ENCODE measurements at regions not wholly inside any gene's neighbourhood (a gene's known extent, or its start where the extent isn't known, plus 50 kb on each side); places are given as distances from the start of the nearest gene placed in this dataset.
A peak's percentile ranks its signal among the peaks of the same experiment; 100 is the strongest.
"Not testable (repeated sequence)": the region's sequence is repeated elsewhere in the genome, so short reads cannot be mapped to it uniquely, and the experiment has no call there.

DNA sequence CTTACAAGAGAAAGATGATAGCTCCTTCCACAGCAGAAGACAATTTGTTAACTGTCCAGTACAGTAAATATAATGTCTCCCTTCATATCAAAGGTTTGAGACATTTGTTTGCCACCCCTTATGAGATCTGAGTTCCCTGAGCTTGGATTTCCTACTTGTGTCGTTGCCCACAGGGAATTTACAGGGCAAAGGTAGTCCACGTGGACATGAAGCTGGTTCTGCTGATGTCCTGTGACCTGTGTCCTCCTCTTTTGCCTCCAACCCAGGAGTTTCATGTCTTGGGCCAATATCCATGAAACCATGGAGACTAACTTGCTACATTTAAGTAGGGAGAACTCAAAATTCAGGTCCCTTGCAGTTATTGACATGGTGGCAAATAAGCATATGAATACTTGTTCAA lies 172.2 kb upstream of the KCTD7 start:
- not testable (repeated sequence) for DNase-seq (ENCODE audit: low read depth)

DNA sequence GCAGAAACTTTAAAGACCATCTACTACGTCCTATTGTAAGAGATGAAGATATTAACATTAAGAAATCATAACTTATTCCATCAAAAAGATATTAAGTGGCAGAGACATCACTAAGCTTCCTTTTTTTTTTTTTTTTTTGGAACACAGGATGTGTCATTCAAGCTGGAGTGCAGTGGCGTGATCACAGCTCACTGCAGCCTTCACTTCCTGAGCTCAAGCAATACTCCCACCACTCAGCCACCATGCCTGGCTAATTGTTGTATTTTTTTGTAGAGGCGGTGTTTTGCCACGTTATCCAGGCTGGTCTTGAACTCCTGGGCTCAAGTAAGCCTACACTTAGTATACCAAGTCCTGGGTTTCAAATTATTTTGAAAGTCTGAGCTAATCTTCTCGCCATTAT lies 169.7 kb upstream of the KCTD7 start:
- DNase-seq (ENCODE audit: low read depth), result not testable (repeated sequence)

DNA sequence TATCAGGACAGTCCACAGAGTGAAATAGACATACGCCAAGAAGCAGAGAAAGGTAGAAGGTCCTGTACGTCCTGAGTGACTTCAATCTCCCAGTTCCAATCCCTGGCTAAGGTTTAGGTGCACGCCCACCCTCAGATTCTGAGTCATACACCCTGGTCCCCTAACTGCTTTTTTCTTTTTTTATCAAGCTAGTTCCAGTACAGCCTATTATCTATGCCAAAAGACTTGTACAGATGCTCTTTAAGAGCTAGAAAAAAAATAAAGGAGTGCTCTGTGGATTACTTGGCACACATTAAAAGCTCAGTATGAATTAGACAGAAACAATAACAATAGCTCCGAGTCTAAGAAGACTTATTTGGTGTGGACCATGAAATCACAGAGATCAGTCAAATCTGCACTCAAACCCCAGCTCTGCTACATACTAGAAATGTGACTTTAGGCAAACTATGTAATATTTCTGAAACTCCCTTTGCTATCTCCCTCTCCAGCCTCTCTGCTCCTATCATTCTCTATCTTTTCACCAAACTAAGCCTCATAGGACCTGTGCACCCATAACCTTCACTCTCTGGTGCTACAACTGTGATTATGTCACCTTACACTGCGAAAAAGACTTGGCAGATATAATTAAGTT lies 168.8 kb upstream of the KCTD7 start:
- not testable (repeated sequence) for DNase-seq (ENCODE audit: low read depth)

DNA sequence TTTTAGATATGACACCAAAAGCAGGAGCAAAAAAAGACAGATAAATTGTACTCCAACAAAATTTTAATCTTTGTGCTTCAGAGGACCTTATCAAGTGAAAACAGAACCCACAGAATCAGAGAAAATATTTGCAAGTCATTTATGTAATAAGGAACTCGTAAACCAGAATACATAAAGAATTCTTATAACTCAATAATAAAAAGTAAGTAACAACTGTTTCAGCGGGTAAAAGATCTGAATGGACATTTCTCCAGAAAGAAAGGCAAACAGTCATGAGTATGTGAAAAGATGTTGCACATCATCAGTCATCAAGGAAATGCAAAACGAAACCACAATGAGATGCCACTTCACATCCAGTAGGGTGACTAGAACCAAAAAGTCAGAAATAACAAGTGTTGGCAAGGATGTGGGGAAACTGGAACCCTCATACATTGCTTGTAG lies 167.7 kb upstream of the KCTD7 start:
- DNase-seq (ENCODE audit: low read depth), result no peak

DNA sequence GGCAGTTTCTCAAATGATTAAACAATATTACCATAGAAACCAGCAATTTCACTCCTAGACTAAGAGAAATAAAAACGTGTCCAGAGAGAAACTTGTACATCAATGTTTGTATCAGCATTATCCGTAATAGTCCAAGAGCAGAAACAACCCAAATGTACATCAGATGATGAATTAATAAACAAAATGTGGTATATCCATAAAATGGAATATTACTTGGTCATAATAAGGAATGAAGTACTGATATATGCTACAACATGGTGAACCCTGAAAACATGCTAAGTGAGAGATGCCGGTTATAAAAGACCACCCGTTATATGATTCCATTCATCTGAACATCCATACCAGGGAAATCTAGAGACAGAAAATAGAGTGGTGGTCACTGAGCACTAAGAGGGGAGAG lies 167.3 kb upstream of the KCTD7 start:
- DNase-seq (ENCODE audit: low read depth), result not testable (repeated sequence)

DNA sequence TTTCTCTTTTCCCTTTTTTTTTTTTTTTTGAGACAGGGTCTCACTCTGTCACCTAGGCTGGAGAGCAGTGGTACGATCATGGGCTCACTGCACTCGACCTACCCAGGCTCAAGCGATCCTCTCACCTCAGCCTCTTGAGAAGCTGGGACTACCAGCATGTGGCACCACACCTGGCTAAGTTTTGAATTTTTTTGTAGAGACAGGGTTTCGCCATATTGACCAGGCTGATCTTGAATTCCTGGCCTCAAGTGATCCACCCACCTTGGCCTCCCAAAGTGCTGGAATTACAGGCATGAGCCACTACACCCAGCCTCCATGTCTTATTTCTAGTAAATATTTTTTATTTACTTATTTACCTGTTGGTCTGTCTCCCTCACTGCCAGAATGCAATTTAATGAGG lies 165.8 kb upstream of the KCTD7 start:
- not testable (repeated sequence) for DNase-seq (ENCODE audit: low read depth)

DNA sequence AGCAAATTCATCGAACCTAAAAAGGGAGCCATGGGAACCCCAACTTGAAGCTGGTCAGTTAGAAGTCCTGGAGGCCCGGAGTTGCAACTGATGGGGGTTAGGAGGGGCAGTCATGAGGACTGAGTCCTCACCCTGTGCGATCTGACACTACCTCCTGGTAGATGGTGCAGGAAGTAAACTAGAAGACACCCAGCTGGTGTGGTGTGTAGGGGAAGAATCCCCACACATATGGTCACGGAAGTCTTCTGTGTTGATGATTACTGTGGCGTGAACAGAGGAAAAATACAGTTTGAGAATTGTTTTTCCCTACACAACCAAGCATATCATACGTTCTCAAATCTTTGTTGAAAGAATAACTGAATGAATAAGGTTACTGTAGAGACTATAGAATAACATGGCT lies 164.6 kb upstream of the KCTD7 start:
- DNase-seq (ENCODE audit: low read depth), result no peak

DNA sequence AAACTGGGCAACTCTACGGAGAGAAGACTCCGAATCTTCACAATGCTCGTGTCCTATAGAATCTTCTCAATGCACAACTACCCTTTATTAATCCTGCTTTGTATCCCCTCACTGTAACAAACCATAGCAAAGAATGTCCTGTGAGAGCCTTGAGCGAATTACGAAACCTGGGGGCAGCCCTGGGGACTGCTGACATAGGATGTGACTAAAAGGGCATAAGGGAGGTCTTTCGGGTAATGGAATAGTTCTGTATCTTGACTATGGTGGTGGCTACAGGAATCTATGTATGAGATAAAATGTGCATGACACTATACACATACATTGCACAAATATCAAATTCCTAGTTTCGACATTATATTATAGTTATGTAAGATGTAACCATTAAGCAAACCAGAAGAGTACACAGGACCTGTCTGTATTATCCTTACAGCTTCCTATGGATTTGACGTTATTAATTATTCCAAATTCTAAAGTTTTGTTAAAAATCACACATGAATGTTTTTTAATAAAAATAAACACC lies 162.5 kb upstream of the KCTD7 start:
- DNase-seq (ENCODE audit: low read depth), result no peak

DNA sequence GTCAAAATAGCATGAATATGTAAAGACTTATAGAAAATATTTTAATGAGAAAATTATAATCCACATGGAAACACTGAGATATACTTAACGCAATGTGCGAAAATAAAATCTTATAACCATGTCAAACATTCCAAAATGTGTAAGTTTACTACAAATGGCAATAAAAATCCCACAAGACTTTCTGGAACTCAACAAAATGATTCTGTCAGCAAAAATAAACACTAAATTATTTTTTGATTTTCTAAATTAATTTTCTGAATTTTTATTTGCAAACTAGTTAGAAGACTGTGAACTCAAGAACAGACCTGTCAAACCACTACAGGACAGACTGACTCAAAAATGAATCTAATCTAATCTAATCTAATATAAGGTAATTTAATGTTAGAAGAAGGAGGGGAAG lies 160.8 kb upstream of the KCTD7 start:
- no peak for DNase-seq (ENCODE audit: low read depth)

DNA sequence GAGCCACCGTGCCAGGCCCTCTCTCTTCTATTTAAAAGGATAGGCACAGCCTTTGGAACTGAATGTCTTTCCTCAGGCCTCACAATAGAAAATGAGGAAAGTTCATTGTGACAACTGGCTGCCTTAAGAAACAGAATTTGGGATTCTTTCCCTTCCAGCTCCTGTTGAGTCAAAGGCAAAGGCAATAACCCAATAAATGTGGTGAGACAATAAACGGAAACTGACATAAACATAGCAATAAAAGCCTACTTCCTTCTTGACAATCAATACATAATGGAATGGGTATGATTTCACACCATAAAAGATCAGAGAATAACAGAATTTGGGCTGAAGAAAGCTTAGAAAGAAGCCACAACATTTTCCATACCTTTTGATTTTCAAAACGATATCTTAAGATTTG lies 155.6 kb upstream of the KCTD7 start:
- DNase-seq (ENCODE audit: low read depth), result not testable (repeated sequence)

DNA sequence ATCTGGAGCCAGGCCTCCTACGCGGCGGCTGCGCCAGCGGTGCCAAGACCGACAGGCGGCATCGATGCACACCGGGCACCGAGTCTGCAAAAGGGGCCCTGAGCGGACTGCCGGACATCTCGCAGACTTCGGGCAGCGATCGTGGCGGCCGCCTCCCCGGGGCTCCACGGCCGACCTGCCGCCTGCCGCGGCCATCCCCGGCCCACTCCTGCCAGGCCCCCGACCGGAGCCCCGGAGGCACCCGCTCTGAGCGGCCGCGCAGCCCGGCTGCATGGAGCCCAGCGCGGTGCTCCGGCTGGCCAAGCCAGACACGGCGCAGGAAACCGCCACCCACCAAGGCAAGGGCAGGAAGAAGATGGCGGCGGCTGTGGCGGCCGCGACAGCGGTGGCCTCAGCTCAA lies 154.2 kb upstream of the KCTD7 start:
- no peak for DNase-seq (ENCODE audit: low read depth)

DNA sequence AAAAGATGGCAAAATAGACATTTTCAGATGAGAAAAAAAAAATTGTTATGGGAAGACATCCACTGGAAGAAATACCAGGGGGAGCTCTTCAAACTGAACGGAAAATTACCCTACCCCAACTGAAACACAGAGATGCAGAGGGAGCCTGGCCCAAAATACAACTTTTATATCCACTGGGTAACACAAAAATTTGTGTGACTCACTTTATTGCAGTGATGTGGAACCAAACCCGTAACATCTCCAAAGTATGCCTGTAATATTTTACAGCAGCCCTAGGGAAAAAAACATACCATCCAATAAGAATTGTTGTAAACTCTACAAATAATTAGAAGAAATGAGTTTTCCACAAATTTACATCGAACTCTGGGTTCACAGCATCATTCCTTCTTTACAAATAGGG lies 152.6 kb upstream of the KCTD7 start:
- DNase-seq (ENCODE audit: low read depth), result not testable (repeated sequence)

DNA sequence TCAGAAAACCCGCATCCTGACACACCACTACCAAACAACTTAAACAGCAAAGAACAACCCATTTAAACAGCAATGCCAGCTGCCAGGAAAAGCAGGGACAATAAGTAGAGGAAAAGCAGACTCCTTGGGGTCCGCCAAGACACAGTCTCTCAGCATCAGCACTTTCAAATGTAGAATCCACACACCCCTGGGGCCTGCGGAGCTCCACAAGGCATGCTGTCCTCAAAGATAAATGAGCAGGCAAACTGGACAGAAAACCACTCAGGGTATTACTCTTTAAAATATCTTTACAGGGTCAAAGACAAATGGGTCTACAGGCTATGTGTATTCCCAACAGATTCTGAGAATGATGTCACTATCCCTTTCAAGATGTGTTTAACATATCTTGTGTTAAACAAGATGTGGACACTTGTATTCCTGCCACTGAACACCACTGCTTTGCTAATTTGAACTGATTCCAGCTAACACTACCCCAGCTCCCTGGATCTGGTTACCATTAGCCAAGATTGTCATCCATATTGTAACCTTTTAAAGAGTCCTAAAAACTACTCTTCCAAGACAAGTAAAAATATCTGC lies 150.8 kb upstream of the KCTD7 start:
- not testable (repeated sequence) for DNase-seq (ENCODE audit: low read depth)

DNA sequence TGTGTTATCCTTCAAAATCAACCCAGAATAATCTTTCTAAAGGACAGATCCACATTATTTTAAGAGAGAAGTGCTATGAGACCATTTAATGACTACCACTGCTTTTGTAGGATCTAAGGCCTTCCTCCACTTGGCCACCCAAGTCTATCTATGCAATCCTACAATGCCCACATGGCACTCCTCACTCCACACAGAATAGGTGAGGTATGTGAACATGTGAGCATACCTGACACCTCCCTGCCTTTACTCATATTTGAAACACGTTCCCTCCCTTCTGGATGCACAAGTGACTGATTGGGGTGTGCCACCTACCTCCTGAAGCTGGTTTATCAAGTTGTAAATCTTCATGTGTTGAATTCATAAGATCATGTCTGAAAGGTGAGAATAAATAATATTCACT lies 147.5 kb upstream of the KCTD7 start:
- not testable (repeated sequence) for DNase-seq (ENCODE audit: low read depth)

DNA sequence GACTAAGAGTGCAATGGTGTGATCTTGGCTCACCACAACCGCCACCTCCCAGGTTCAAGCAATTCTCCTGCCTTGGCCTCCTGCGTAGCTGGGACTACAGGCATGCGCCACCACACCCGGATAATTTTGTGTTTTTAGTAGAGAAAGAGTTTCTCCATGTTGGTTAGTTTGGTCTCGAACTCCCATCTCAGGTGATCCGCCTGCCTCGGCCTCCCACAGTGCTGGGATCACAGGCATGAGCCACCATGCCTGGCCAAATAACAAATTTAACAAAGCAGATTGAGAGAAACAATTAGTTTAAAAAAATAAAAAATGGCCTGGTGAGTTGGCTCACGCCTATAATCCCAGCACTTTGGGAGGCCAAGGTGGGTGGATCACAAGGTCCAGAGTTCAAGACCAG lies 139.6 kb upstream of the KCTD7 start:
- DNase-seq (ENCODE audit: low read depth), result not testable (repeated sequence)

DNA sequence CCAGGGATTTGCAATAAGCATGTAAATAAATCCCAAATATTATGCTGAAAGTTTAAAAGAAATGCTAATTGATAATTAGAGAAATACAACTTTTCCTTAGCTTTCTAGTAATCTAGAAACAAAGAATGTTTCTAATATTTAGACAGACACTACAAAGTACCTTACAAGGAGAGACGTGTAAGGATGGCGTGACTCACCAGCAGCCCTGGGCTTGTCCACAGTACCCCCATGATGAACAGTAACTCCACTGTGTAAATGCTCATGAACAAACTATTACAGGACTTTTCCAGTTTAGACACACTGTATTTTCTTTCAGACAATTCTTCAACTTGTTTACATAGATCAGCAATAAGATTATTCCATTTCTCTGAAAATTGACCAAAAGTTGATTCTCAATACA lies 138.9 kb upstream of the KCTD7 start:
- not testable (repeated sequence) for DNase-seq (ENCODE audit: low read depth)

DNA sequence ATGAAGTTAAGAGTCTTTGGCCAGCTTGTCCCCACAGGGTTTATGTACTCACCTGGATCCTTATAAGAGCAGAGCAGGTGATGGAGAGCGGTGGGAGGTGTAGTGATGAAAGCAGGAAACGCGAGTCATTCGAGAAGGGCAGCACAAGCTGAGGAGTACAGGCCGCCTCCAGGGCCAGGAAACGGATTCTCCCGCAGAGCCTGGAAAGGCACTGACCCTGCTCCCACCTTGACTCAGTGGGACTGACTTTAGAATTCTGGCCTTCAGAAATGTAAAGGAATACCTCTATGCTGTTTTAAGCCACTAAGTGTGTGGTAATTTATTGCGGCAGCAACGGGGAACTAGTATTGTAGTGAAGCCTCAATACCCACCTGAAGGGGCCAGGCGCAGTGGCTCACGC lies 137.7 kb upstream of the KCTD7 start:
- DNase-seq (ENCODE audit: low read depth), result not testable (repeated sequence)

DNA sequence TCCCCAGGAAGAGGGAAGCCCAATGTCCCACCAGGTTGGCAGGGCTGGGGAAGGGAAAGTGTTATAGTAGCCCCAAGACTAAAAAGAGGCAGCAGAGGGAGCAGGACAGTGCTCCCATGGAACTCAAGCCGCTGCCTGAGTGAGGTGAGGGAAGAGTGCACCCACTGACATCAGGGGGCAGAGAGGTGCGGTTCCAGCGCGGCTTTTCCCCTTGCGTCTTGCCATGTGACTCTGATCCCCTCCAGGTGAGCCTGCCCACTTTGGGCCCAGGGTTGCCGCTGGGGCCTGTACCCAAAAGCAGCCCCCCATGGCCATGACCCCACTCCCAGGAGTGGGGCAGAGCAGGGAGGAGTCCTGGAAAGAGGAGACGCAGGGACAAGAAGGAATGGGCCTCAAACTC lies 136.3 kb upstream of the KCTD7 start:
- DNase-seq (ENCODE audit: low read depth), result not testable (repeated sequence)

DNA sequence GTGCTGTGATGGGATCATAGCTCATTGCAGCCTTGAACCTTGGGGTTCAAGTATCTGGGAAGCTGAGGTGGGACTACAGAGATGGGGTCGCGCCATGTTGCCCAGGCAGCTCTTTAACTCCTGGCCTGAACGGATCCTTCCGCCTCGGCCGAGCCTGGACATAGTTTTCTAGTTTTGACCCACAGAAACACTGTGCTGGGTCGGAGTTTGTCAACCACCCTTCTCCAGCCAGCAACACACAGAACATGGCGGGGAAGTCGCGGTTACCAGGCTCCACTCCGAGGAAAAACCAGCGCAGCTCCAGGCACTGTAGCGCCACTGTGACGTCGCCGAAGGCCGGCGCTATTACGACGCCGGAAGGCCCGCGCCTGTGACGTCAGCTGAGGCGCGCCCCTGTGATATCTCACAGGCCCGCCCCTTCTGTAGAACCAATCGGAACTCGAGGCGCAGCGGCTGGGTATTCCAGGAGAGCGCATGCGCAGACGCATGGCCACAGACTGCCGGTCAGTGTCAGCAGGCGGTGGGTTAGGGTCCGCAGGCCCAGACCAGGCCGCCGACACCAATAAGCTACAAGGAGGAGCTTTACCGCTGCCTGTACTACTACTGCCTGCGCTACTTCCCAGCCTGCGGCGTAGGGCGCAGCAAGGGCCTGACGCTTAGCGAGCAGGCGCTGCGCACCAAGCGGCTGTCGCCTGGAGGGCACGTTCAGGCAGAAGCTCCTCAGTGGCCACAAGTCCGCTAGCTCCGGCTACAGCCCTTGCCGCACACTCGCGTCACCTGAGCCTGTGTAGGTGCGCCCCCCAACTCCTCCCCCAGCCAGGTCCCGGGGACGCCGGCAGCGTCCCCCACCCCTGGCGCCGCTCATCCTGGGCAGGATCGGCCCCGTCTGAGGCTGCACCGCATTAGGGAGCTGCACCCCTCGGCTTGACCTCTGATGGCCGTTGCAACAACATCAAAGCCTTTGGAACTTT lies 135.2 kb upstream of the KCTD7 start:
- peak; percentile 99 for DNase-seq (ENCODE audit: low read depth)

DNA sequence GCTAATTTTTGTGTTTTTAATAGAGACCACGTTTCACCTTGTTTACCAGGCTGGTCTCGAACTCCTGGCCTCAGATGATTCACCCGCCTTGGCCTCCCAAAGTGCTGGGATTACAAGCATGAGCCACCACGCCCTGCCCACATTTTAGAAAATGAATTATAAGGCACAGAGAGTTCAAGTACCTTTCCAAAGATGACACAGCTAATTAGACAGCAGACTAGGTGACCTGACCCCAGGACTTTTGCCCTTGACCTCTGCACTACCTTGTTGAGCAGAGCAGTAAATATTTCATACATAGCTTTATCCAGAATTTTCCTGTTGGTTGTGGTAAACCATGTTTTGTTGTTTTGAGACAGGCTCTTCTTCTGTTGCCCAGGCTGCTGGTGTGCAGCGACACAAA lies 131.3 kb upstream of the KCTD7 start:
- DNase-seq (ENCODE audit: low read depth), result no peak

DNA sequence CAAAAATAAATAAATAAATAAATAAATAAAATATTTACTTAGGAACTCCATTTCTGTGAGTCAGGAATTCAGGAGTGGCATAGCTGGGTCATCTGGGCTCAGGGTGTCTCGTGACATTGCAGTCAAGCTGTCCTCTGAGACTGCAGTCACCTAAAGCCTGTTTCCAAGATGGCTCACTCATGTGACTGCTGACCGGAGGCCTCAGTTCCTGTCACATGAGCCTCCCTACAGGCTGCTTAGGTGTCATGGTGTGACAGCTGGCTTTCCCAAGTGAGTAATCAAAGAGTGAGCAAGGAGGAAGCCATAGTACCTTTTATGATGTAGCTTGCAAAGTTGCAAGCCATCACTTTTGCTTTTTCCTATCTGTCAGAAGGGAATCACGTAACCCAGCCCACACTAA lies 128.6 kb upstream of the KCTD7 start:
- DNase-seq (ENCODE audit: low read depth), result peak; percentile 73

Data from myocyte (in vitro differentiated cells).